HG03432 (cell line): ENCODE measurements at regions not wholly inside any gene's neighbourhood (a gene's known extent, or its start where the extent isn't known, plus 50 kb on each side); places are given as distances from the start of the nearest gene placed in this dataset.
A peak's percentile ranks its signal among the peaks of the same experiment; 100 is the strongest.

Experiments used
- ATAC-seq: cut with Tn5 transposase; IDR thresholded peaks from one replicate; pipeline ENCODE4 v1.9.1; 2021; ENCODE audit warnings: mild to moderate bottlenecking, moderate library complexity; ENCODE audit not compliant: unreplicated experiment

DNA sequence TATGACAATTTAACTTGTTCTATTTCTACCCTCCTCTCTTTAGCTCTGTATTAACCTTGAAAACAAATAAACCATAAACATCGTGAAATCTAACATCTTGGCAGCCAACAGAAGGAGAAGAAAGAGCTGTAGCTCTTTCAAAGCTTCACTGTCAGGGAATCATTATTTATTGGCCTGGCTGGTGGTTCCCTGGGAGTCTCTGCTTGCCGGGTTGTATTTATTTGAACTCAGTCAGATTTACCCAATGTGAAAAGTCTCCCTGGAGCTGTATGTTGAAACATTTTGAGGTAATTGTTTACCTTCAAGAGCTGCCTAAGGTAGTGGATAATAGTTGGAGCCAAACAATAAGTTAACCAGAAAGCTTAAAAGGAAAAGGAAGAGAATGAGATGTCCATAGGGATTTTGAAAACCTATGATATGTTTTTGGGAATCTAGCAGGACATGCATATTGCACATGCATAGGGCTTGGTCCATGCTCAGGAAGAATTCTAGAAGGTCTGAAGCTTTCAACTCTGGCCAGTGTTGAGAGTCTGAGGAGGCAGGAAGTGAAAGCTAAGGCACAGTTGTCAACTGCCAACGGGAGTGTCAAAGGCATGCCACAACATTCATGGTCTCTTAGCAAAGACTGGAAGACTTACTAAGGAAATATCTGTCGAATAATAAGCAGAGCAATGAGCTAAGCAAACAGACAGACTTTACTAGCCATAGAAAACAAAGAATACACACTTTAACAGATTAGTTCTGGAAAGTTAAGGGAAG lies 621.6 kb downstream of the PCDH7 start:
- no peak for ATAC-seq

DNA sequence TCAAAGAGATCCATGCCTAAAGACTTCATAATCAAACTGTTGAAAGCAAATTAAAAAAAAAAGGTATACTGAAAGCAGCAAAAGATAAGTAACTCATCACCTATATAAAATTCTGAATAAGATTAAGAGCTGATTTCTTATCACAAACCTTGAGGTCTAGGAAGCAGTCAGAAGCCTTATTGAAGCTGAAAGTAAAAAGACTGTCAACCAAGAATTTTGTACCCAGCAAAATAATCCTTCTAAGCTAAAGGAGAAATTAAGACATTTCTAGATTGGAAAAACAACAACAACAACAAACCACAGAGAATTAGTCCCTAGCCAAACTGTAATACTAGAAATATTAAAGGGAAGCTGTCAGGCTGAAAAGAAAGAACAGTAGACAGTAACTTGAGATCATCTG lies 622.9 kb downstream of the PCDH7 start:
- ATAC-seq = no peak

GRCh38 chr4:31349907-31350306 lies 629.7 kb downstream of the PCDH7 start:
- ATAC-seq = no peak

DNA sequence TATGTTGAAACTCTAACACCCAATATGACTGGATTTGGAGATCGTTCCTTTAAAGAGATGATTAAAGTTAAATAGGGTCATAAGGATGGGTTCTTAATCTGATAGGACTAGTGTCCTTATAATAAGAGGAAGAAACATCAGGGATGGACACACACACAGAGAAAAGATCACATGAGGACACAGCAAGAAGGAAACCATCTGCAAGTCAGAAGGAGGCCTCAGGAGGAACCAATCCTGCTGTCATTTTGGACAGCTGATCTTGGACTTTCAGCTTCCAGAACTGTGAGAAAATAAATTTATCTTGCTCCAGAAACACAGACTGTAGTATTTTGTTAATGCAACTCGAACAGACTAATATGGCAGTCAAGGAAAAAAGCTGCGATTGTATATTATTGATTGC lies 631.5 kb downstream of the PCDH7 start:
- no peak for ATAC-seq

GRCh38 chr4:31356839-31357238 lies 636.7 kb downstream of the PCDH7 start:
- ATAC-seq = no peak

GRCh38 chr4:31360786-31361185 lies 640.6 kb downstream of the PCDH7 start:
- ATAC-seq = no peak

GRCh38 chr4:31362756-31363155 lies 642.6 kb downstream of the PCDH7 start:
- no peak for ATAC-seq

DNA sequence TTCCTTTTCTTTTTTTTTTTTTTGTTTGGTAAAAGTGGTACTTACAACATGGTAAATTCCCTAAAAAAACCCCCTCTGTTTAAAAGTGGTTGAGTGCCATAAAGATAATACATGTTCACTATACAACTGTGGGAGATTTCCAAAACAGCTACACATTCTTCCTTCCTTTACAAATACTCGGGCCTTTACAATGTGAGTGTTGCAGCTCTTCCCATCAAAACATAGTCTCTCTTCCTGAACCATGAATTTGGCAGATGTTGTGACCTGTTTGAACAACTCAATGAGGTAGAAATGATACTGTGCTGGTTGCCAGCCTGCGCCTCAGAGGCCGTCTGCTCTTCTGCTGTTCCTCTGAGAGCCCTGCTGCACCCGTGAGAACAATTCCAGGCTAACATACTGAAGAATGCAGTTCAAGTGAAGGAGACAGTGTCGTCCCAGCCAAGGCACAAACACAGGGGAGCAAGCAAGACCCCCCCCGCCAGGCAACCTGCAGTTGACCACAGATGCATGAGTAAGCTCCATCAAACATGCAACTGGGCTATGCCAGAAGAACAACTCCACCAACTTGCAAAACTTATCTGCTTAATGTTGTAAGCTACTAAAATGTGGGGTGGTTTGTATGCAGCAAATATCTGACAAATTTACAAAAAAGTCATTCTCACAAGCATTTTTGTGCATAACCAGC lies 645.0 kb downstream of the PCDH7 start:
- no peak for ATAC-seq

DNA sequence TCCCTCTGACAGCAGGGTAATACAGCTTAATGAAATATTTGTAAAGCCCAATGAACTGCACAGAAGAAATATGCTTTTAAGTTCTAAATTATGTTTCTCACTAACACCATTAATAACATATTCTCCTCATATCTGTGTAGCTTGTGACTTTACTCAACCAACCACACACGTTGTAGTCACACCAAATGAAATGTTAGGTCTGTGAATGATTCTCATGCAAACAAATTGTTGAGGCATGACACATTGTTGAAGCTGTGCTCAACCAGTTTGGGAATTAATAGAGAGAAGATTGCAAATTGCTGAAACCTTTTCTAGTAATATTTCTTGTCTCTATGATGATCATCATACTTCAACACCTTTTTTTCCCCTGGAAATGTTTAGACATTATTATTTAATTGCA lies 645.9 kb downstream of the PCDH7 start:
- no peak for ATAC-seq

DNA sequence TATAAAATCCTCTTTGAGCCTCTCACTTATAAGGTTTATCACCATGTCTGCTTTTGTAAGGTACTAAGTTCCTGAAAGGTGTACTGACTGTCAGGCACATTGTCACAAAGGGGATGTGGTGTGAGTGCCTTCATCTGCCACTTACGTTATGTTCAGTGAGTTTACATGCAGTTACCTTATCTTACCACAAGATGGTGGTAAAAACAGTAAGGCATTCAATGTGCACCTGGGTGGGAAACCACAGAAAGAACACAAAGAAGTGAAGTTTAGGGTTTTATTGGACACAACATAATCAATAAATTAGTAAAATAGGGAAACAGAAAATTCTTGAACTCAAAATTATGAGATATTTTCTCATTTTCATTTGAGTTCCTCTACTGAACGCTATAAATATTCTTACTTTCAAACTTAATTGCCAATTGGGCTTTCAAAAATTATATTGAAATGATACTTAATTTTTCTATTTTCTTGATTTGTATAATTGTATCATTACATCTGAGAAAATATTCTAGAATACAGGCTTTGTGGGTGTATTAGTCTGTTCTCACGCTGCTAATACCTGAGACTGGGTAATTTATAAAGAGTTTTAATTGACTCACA lies 650.8 kb downstream of the PCDH7 start:
- peak; percentile 98 for ATAC-seq

DNA sequence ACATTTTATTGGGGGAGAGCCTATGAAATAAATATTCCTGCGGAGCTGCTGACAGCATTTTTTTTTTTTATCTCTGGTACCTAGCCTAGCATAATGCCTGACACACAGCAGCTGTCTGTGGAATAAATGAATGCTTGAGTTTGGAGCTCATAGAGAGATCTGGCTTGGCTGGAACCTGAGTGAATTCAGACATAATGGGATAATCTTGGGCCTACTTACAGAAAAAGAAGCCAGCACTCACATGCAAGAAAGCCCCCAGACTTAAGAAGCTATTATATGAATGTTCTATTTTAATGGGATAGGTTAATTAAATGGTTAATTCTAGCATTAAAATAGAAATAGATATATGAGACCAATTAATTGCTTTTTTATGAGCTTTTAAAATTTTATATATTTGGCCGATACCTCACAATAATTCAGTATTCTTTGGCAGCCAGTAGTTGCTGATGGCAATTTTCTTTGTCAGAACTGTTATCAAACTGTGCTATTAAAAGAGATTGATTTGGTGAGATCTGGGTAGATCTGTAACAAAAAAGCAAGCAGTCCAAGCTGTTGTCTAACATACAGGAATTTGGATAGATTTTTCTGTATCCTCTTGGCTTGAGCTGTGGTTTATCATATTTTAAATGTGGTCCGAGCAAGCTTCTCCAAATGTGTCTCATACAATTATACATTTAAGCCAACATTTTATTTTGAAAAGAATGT lies 654.2 kb downstream of the PCDH7 start:
- no peak for ATAC-seq

- no peak for ATAC-seq
These were observed 655.8 kb downstream of the PCDH7 start for GRCh38 chr4:31375936-31376335.

GRCh38 chr4:31379364-31379763 lies 659.2 kb downstream of the PCDH7 start:
- ATAC-seq = no peak

DNA sequence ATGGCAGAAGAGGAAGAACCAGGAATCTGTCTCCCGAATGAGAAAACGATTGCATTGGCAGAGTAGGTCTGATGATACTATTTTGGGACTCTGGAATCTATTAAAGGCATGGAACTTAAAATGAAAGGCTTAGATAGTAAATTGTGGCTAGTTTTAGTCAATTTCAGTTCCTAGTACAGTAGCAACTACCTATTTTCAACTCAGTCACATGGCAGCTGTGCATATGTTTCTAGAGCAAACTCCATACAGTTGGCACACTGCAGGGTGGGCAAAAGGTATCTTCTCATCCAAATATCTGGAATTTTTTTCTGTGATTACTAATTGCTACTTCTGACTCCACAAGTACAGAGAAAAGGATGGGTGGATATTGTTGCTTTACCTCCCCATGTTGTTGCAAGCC lies 663.6 kb downstream of the PCDH7 start:
- ATAC-seq = no peak

- ATAC-seq = no peak
These were observed 670.7 kb downstream of the PCDH7 start for GRCh38 chr4:31390849-31391248.

GRCh38 chr4:31391976-31392375 lies 671.8 kb downstream of the PCDH7 start:
- ATAC-seq = no peak

- no peak for ATAC-seq
These were observed 672.8 kb downstream of the PCDH7 start for GRCh38 chr4:31392923-31393322.

GRCh38 chr4:31408121-31408520 lies 688.0 kb downstream of the PCDH7 start:
- no peak for ATAC-seq

DNA sequence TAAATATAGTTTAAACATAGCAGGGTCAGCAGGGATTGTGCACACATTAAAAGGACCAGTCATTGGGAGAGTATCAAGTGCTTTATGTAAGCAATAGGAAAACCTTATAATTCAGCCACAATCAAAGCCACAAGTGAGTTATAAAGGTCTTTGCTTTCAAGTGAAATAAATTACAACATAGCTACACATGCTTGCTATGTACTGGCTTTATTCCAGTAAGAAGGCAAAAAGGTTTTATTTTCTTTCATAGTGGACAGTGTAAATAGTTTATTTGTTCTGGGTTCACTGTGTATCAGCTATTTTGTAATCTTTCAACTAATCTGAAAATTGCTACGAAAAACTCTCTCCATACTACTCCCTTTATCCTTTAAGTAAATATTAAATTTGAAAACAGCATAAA lies 691.4 kb downstream of the PCDH7 start:
- ATAC-seq = no peak

- ATAC-seq = no peak
These were observed 695.5 kb downstream of the PCDH7 start for GRCh38 chr4:31415629-31416028.

DNA sequence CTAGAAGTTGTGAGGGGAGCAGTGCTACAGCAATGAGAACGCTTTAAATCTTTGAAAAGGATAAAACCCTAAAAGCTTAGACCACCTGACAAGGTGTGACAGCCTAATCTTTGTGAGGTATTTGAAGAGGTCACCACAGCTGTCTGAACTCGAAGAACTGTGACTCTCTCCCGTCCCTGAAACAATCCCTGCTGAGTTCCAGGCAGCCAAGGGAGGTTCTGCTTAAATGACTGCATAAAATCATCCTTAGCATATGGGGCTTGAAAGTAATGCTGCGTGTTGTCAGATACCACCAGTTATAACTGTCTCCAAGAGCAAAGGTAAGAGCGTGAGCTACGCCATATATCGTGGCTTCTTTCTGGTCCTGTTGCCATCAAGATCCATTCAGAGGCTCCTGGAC lies 696.3 kb downstream of the PCDH7 start:
- ATAC-seq = no peak

DNA sequence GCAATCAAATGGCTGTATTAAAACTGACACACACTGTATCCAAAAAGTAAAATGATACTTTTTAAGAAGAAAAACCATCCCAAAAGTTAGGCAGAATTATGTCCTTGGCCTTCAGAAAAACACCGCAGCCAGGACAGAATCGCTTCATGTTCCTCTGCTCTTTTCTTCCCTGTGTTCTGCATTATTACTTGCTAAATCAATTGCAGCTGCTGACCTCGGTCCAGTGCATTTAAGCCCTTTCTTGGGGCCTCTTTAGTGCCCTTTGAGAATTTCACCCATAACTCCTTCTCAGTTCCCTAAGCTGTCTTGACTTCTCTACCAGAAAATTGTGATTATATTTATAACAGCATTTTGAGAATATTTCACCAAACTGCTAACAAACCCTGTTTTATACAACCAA lies 696.9 kb downstream of the PCDH7 start:
- ATAC-seq = no peak
